Upper lobe of left lung (tissue), 4 donors: ENCODE measurements at regions not wholly inside any gene's neighbourhood (a gene's known extent, or its start where the extent isn't known, plus 50 kb on each side); places are given as distances from the start of the nearest gene placed in this dataset.

Experiments used
- EP300 ChIP-seq, 4 donors: sonication (generic); formaldehyde crosslinking; IDR thresholded peaks; one replicate each; pipeline ENCODE4 v1.5.1; 2017; ENCODE audit warnings: antibody characterized with exemption in 4 of 4, control low read depth in 2 of 4
- POLR2A ChIP-seq, 4 donors: fragments of 450-650 bp; IDR thresholded peaks; one replicate each; pipeline ENCODE4 v1.5.1; 2016 to 2017; ENCODE audit warnings: antibody characterized with exemption in 4 of 4, mild to moderate bottlenecking in 2 of 4

- TF ChIP-seq EP300 (IDR thresholded peaks at IDR 0.05) (no peak), POLR2A (IDR thresholded peaks at IDR 0.05) (no peak)
Observed at GRCh38 chr14:56487761-56488160, 91.8 kb upstream of the TMEM260 start.
